ENCODE measurements at regions not wholly inside any gene's neighbourhood (a gene's known extent, or its start where the extent isn't known, plus 50 kb on each side); places are given as distances from the start of the nearest gene placed in this dataset.

DNA sequence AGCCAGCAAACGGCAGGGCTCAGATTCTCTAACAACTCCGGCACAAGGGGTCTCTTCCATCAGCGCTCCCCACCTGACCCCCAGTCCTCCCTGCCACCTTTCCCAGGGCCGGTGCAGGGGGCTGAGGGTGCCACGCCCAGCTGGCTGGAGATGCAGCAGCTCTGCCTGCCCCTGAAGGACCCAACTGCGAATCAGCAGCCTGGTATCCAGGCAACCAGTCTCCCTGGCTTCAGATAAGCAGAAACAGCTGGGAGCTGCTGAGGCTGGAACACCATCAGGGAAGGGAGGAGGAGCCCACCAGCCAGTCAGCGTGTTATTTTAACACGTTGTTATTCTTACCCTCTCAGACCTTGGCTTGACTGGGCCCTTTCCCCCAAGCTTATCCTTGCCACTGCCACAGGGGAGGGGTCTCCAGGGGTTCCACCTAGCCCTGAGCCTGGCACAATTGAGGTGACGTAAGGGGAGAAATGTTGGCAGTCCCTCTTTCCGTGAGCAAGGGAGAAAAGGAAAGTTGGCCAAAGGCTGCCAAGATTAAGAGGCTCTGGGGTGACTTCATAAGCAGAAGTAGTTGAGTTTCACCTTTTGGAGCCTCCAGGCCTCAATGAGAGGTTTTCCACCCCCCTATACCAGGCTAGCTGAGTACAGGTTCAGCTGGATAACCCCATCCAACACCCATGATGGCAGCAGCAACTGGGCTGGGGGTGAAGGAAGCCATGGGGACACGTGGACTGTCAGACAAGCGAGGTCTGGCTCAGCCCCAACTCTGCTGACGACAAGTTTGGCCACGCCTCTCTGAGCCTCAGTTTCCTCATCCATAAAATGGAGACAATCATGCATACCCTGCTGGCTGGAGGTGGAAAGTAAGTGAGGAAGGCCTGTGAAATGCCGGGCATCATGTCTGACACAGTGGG is 91.1 kb downstream of the IRF2BPL start:
- Histone ChIP-seq H3K79me2 (replicated peaks; ENCODE audit: insufficient read depth) (no peaks in the 10 kb centered on the region), H2AFZ (no peak overlapping the region), H3K36me3 (ENCODE audit: insufficient read depth) (no peaks in the 10 kb centered on the region), H3K27me3 (ENCODE audit: insufficient read depth) (no peaks in the 10 kb centered on the region), H3K4me2 (no peak overlapping the region), H3K27ac (ENCODE audit: low read depth) (no peak overlapping the region), H4K20me1 (replicated peaks; ENCODE audit: insufficient read depth) (no peaks in the 10 kb centered on the region), H3K4me3 (no peak overlapping the region), H3K4me1 (ENCODE audit: insufficient read depth) (peaks cover 19% of the 10 kb centered on the region), H3F3A (replicated peaks; ENCODE audit: low read depth) (peaks cover 3% of the 10 kb centered on the region; the same call in 1 of the 2 replicates), H3K9me2 (ENCODE audit: insufficient read depth) (no peaks in the 10 kb centered on the region)
- H3K27me3 Mint-ChIP-seq (ENCODE audit: insufficient read depth, low read depth, poor library complexity) = peaks cover 16% of the 10 kb centered on the region
- DNase-seq (ENCODE audit: low spot score) (peak; percentile 60), ATAC-seq (peak; percentile 54)
- TF ChIP-seq ZNF114 (CRISPR knock-in tag; IDR thresholded peaks at IDR 0.05) (no peak), NANOG (IDR thresholded peaks at IDR 0.05; ENCODE audit: borderline replicate concordance) (no peak)
- H3K36me3 Mint-ChIP-seq (ENCODE audit: low read depth) = no peaks in the 10 kb centered on the region
- no peak overlapping the region for H3K27ac Mint-ChIP-seq
- H3K9me3 Mint-ChIP-seq = no peaks in the 10 kb centered on the region
- peaks cover 51% of the 10 kb centered on the region for H3K4me1 Mint-ChIP-seq
- H3K4me3 Mint-ChIP-seq = no peak overlapping the region

DNA sequence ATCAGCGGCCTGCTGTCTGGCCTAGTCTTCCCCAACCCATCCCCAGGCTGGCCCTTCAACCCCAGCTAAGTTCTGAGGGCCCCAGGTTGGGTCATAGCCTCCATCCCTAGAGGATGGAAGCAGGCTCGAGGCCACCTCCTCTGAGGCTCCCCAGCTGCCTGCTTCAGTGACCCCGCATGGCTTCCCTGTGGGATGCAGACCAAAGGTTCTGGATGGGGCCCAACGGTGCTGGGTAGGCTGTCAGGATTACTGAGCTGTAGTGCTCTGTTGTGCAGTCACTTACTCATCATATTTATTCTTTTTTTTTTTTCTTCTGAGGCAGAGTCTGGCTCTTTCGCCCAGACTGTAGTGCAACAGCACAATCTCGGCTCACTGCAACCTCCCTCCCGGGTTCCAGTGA is 92.0 kb downstream of the IRF2BPL start:
- no peaks in the 10 kb centered on the region for H3K9me2 ChIP-seq (ENCODE audit: insufficient read depth)
- H3K4me3 ChIP-seq = no peak overlapping the region
- H3K4me2 ChIP-seq = no peak overlapping the region
- Mint-ChIP-seq H3K4me3 (no peak overlapping the region), H3K36me3 (ENCODE audit: low read depth) (no peaks in the 10 kb centered on the region), H3K9me3 (no peaks in the 10 kb centered on the region), H3K27ac (no peak overlapping the region), H3K4me1 (peaks cover 57% of the 10 kb centered on the region), H3K27me3 (ENCODE audit: insufficient read depth, low read depth, poor library complexity) (peaks cover 14% of the 10 kb centered on the region)
- H3K79me2 ChIP-seq (replicated peaks; ENCODE audit: insufficient read depth) = no peaks in the 10 kb centered on the region
- H3K4me1 ChIP-seq (ENCODE audit: insufficient read depth) = peaks cover 17% of the 10 kb centered on the region
- DNase-seq (ENCODE audit: low spot score) (no peak), ATAC-seq (no peak)
- no peaks in the 10 kb centered on the region for H4K20me1 ChIP-seq (replicated peaks; ENCODE audit: insufficient read depth)
- H3K27ac ChIP-seq (ENCODE audit: low read depth) = no peak overlapping the region
- H3F3A ChIP-seq (replicated peaks; ENCODE audit: low read depth) = peaks cover 3% of the 10 kb centered on the region; the same call in 1 of the 2 replicates
- no peaks in the 10 kb centered on the region for H3K27me3 ChIP-seq (ENCODE audit: insufficient read depth)
- H2AFZ ChIP-seq = no peak overlapping the region
- H3K36me3 ChIP-seq (ENCODE audit: insufficient read depth) = no peaks in the 10 kb centered on the region
- no peak for TF ChIP-seq ZNF114 (CRISPR knock-in tag; IDR thresholded peaks at IDR 0.05)
- TF ChIP-seq, protein P1, sequence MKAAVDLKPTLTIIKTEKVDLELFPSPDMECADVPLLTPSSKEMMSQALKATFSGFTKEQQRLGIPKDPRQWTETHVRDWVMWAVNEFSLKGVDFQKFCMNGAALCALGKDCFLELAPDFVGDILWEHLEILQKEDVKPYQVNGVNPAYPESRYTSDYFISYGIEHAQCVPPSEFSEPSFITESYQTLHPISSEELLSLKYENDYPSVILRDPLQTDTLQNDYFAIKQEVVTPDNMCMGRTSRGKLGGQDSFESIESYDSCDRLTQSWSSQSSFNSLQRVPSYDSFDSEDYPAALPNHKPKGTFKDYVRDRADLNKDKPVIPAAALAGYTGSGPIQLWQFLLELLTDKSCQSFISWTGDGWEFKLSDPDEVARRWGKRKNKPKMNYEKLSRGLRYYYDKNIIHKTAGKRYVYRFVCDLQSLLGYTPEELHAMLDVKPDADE (IDR thresholded peaks at IDR 0.05) = no peak
- TF ChIP-seq NANOG (IDR thresholded peaks at IDR 0.05; ENCODE audit: borderline replicate concordance) = no peak
- no peak for TF ChIP-seq CREB1 (CRISPR knock-in tag; IDR thresholded peaks at IDR 0.05; ENCODE audit: low read depth)
- TF ChIP-seq, protein P2, sequence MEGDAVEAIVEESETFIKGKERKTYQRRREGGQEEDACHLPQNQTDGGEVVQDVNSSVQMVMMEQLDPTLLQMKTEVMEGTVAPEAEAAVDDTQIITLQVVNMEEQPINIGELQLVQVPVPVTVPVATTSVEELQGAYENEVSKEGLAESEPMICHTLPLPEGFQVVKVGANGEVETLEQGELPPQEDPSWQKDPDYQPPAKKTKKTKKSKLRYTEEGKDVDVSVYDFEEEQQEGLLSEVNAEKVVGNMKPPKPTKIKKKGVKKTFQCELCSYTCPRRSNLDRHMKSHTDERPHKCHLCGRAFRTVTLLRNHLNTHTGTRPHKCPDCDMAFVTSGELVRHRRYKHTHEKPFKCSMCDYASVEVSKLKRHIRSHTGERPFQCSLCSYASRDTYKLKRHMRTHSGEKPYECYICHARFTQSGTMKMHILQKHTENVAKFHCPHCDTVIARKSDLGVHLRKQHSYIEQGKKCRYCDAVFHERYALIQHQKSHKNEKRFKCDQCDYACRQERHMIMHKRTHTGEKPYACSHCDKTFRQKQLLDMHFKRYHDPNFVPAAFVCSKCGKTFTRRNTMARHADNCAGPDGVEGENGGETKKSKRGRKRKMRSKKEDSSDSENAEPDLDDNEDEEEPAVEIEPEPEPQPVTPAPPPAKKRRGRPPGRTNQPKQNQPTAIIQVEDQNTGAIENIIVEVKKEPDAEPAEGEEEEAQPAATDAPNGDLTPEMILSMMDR (conservative IDR thresholded peaks at IDR 0.05; ENCODE audit: low read depth in 2 of 2) = no peak
- no peak for TF ChIP-seq JUNB (IDR thresholded peaks at IDR 0.05; ENCODE audit: unreplicated experiment)
- TF ChIP-seq STAT1 (IDR thresholded peaks at IDR 0.05; ENCODE audit: unreplicated experiment) = no peak
- TF ChIP-seq POLR2AphosphoS5 (IDR thresholded peaks at IDR 0.05; ENCODE audit: low read depth) = no peak
- TF ChIP-seq, protein P3, sequence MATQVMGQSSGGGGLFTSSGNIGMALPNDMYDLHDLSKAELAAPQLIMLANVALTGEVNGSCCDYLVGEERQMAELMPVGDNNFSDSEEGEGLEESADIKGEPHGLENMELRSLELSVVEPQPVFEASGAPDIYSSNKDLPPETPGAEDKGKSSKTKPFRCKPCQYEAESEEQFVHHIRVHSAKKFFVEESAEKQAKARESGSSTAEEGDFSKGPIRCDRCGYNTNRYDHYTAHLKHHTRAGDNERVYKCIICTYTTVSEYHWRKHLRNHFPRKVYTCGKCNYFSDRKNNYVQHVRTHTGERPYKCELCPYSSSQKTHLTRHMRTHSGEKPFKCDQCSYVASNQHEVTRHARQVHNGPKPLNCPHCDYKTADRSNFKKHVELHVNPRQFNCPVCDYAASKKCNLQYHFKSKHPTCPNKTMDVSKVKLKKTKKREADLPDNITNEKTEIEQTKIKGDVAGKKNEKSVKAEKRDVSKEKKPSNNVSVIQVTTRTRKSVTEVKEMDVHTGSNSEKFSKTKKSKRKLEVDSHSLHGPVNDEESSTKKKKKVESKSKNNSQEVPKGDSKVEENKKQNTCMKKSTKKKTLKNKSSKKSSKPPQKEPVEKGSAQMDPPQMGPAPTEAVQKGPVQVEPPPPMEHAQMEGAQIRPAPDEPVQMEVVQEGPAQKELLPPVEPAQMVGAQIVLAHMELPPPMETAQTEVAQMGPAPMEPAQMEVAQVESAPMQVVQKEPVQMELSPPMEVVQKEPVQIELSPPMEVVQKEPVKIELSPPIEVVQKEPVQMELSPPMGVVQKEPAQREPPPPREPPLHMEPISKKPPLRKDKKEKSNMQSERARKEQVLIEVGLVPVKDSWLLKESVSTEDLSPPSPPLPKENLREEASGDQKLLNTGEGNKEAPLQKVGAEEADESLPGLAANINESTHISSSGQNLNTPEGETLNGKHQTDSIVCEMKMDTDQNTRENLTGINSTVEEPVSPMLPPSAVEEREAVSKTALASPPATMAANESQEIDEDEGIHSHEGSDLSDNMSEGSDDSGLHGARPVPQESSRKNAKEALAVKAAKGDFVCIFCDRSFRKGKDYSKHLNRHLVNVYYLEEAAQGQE (IDR thresholded peaks at IDR 0.05; ENCODE audit: unreplicated experiment) = no peak
